SK-N-SH (cell line): ENCODE measurements at regions not wholly inside any gene's neighbourhood (a gene's known extent, or its start where the extent isn't known, plus 50 kb on each side); places are given as distances from the start of the nearest gene placed in this dataset.

ENCODE experiments used
- CTCF ChIA-PET: fragments of 300-600, 350-600 bp; formaldehyde crosslinking; extraction: SDS; loops from one replicate; lab custom pipeline; 2021; lab: Yijun Ruan, JAX
- POLR2A ChIA-PET: fragments of 350-600 bp; sonication (Branson Sonifier 250); formaldehyde crosslinking; extraction: SDS; loops from one replicate; lab custom pipeline; 2020; ENCODE audit warnings: antibody characterized with exemption, inconsistent platforms; lab: Yijun Ruan, JAX
- DNase-seq: peaks from one replicate; pipeline ENCODE4 v3.0.0; 2012
- H2AFZ ChIP-seq: fragments of 200-600 bp; sonication (generic); 2 replicates; pipeline ENCODE4 v1.8.1; 2016; ENCODE audit warnings: antibody characterized with exemption, mild to moderate bottlenecking, low read depth
- H3F3A ChIP-seq: fragments of 200-600 bp; sonication (generic); replicated peaks from 2 replicates; pipeline ENCODE3; 2016; ENCODE audit warnings: antibody characterized with exemption, mild to moderate bottlenecking; ENCODE audit not compliant: insufficient read depth
- H3K27ac ChIP-seq, 2 experiments: fragments of 200-500 bp in 1 of 2; fragments of 200-600 bp in 1 of 2; sonication (Bioruptor generic) in 1 of 2; sonication (generic), shearing (Covaris generic) in 1 of 2; 2 replicates each; pipeline versions ENCODE4 v1.5.1 to v1.6.1; 2014 to 2016; ENCODE audit warnings: low read depth in 2 of 2, inconsistent platforms in 1 of 2, low read length in 1 of 2, mild to moderate bottlenecking in 1 of 2, mixed read lengths in 1 of 2
- H3K27me3 ChIP-seq: fragments of 200-600 bp; sonication (generic), shearing (Covaris generic); 2 replicates; pipeline ENCODE4 v1.6.1; 2016; ENCODE audit warnings: mixed run types; ENCODE audit not compliant: insufficient read depth
- H3K36me3 ChIP-seq, 2 experiments: fragments of 200-500 bp in 1 of 2; fragments of 200-600 bp in 1 of 2; sonication (Bioruptor generic) in 1 of 2; sonication (generic) in 1 of 2; replicated peaks in 1 of 2; 2 replicates each; pipeline versions ENCODE3 to v1.5.1; 2014 to 2016; ENCODE audit warnings: low read length in 1 of 2, mild to moderate bottlenecking in 1 of 2; ENCODE audit not compliant: insufficient read depth in 2 of 2, control insufficient read depth in 1 of 2
- H3K4me1 ChIP-seq, 2 experiments: fragments of 200-500 bp in 1 of 2; fragments of 200-600 bp in 1 of 2; sonication (Bioruptor generic) in 1 of 2; sonication (generic), shearing (Covaris generic) in 1 of 2; 2 replicates each; pipeline versions ENCODE4 v1.5.1 to v1.6.1; 2014 to 2016; ENCODE audit warnings: low read depth in 1 of 2, low read length in 1 of 2, mixed run types in 1 of 2; ENCODE audit not compliant: insufficient read depth in 2 of 2, control insufficient read depth in 1 of 2
- H3K4me2 ChIP-seq: fragments of 200-600 bp; sonication (generic), shearing (Covaris generic); 2 replicates; pipeline ENCODE4 v1.6.1; 2017; ENCODE audit warnings: mixed run types
- H3K4me3 ChIP-seq, 2 experiments: fragments of 200-500 bp in 1 of 2; fragments of 200-600 bp in 1 of 2; sonication (Bioruptor generic) in 1 of 2; sonication (generic), shearing (Covaris generic) in 1 of 2; 2 replicates each; pipeline versions ENCODE4 v1.5.1 to v1.8.1; 2014 to 2016; ENCODE audit warnings: low read depth in 2 of 2, inconsistent platforms in 1 of 2, low read length in 1 of 2, mild to moderate bottlenecking in 1 of 2, mixed read lengths in 1 of 2, moderate library complexity in 1 of 2
- H3K79me2 ChIP-seq: fragments of 200-600 bp; sonication (generic); 2 replicates; pipeline ENCODE4 v1.8.1; 2017; ENCODE audit warnings: mild to moderate bottlenecking; ENCODE audit not compliant: insufficient read depth
- H3K9ac ChIP-seq: fragments of 200-600 bp; sonication (generic); 2 replicates; pipeline ENCODE4 v1.6.1; 2017; ENCODE audit warnings: mixed run types
- H3K9me2 ChIP-seq: fragments of 200-600 bp; sonication (generic); 2 replicates; pipeline ENCODE4 v1.6.1; 2017; ENCODE audit warnings: mixed run types
- H3K9me3 ChIP-seq: fragments of 200-600 bp; sonication (generic); 2 replicates; pipeline ENCODE4 v1.6.1; 2017; ENCODE audit warnings: mixed run types, mild to moderate bottlenecking, moderate library complexity
- H4K20me1 ChIP-seq: fragments of 200-600 bp; sonication (generic); 2 replicates; pipeline ENCODE4 v1.6.1; 2017; ENCODE audit warnings: mild to moderate bottlenecking, mixed run types; ENCODE audit not compliant: insufficient read depth
- EP300 ChIP-seq, 2 experiments: IDR thresholded peaks; 2 replicates each; pipeline versions ENCODE4 v1.4.0 to v1.6.1; 2012; ENCODE audit warnings: borderline replicate concordance in 1 of 2, low read depth in 1 of 2, low read length in 1 of 2
- GATA2 ChIP-seq: sonication (generic); formaldehyde crosslinking; IDR thresholded peaks from 2 replicates; pipeline ENCODE4 v1.5.0; 2020; ENCODE audit warnings: mild to moderate bottlenecking, missing genetic modification reagents
- JUND ChIP-seq: IDR thresholded peaks from 2 replicates; pipeline ENCODE4 v1.4.0; 2012
- RAD21 ChIP-seq: IDR thresholded peaks from 2 replicates; pipeline ENCODE4 v1.6.1; 2012; ENCODE audit warnings: mild to moderate bottlenecking, low read length
- RCOR1 ChIP-seq: fragments of 150-350 bp; IDR thresholded peaks from 2 replicates; pipeline ENCODE4 v1.6.1; 2017; ENCODE audit warnings: antibody characterized with exemption, low read length
- TF ChIP-seq, protein P1 (sequence below): IDR thresholded peaks from 2 replicates; pipeline ENCODE4 v1.6.1; 2012; ENCODE audit warnings: mild to moderate bottlenecking, low read depth, low read length, moderate library complexity
- TF ChIP-seq, protein P2 (sequence below): IDR thresholded peaks from 2 replicates; pipeline ENCODE4 v1.4.0; 2012; ENCODE audit warnings: low read depth, borderline replicate concordance
- TF ChIP-seq, protein P3 (sequence below): IDR thresholded peaks from 2 replicates; pipeline ENCODE4; 2012
- TF ChIP-seq, protein P4 (sequence below): fragments of 200-600 bp; sonication (generic); IDR thresholded peaks from 2 replicates; pipeline ENCODE4 v1.6.1; 2017; ENCODE audit warnings: antibody characterized with exemption, mild to moderate bottlenecking, moderate library complexity

DNA sequence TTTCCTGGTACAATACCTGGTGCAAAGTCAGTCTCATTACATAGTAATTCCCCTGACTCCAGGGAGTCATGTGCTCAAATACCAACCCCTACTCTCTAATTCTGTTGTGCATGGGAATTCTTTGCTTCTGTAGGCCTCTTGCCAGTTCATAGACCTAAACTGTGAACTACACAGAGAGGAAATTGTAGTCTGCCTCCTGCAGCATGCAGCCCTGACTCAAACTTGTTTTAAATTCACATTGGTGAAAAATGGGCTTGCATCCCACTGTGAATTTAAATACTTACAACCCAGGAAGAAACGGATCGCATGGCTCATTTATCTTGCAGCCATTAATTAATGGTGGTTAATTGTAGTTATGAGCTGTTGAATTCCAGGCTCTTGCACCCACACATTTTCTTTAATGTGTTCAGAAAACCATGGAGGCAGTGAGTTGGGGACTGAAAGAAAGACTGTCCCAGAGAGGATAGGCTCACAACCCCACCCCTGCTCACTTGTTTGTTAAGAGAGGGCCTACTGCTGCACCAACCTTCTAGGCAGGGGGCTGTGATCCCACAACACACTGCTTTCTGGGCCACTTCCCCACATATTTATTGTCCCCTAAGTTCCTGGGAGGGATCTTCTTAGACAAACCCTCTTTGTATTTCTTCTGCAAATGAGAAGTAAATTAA is 579.1 kb downstream of the DHX35 start (continued):
- TF ChIP-seq, protein P1, sequence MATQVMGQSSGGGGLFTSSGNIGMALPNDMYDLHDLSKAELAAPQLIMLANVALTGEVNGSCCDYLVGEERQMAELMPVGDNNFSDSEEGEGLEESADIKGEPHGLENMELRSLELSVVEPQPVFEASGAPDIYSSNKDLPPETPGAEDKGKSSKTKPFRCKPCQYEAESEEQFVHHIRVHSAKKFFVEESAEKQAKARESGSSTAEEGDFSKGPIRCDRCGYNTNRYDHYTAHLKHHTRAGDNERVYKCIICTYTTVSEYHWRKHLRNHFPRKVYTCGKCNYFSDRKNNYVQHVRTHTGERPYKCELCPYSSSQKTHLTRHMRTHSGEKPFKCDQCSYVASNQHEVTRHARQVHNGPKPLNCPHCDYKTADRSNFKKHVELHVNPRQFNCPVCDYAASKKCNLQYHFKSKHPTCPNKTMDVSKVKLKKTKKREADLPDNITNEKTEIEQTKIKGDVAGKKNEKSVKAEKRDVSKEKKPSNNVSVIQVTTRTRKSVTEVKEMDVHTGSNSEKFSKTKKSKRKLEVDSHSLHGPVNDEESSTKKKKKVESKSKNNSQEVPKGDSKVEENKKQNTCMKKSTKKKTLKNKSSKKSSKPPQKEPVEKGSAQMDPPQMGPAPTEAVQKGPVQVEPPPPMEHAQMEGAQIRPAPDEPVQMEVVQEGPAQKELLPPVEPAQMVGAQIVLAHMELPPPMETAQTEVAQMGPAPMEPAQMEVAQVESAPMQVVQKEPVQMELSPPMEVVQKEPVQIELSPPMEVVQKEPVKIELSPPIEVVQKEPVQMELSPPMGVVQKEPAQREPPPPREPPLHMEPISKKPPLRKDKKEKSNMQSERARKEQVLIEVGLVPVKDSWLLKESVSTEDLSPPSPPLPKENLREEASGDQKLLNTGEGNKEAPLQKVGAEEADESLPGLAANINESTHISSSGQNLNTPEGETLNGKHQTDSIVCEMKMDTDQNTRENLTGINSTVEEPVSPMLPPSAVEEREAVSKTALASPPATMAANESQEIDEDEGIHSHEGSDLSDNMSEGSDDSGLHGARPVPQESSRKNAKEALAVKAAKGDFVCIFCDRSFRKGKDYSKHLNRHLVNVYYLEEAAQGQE: no peak
- no peak for TF ChIP-seq RAD21
- TF ChIP-seq, protein P2, sequence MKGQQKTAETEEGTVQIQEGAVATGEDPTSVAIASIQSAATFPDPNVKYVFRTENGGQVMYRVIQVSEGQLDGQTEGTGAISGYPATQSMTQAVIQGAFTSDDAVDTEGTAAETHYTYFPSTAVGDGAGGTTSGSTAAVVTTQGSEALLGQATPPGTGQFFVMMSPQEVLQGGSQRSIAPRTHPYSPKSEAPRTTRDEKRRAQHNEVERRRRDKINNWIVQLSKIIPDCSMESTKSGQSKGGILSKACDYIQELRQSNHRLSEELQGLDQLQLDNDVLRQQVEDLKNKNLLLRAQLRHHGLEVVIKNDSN: no peak

DNA sequence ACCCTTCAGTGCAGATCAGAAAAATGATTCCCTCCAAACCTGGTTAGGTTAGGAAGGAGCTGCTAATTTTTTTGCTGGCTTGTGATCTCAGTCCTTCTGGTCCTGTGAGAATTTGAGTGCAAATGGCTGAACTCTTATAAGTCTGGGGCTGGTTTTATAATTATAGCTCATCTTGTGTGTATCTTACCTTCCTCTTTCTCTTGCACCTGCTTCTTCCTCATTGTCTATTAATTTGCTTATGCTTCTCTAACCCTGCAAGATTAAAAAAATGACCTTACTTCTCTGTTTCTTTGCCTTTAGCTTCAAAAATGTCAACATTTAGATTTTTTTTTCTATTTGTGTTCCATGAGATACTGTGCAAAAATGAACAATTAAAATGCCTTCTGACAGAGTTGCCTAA is 576.2 kb downstream of the DHX35 start:
- ChIA-PET POLR2A (no interaction called here), CTCF (interaction anchor here (0.6 to 0.9 kb wide), 2 partner anchors 224 to 426 kb away, joined by 3 read pairs; no protein-coding TSS in a partner anchor)
- Histone ChIP-seq H3K27me3 (no peaks in the 10 kb centered on the region), H3K27ac (no peak overlapping the region), H2AFZ (no peak overlapping the region), H3F3A (no peaks in the 10 kb centered on the region), H3K36me3 (no peaks in the 10 kb centered on the region), H4K20me1 (no peaks in the 10 kb centered on the region), H3K9me3 (no peaks in the 10 kb centered on the region), H3K4me3 (no peak overlapping the region), H3K9me2 (no peaks in the 10 kb centered on the region), H3K4me1 (no peaks in the 10 kb centered on the region), H3K9ac (no peak overlapping the region), H3K4me2 (no peak overlapping the region), H3K79me2 (no peaks in the 10 kb centered on the region)
- TF ChIP-seq, protein P3, sequence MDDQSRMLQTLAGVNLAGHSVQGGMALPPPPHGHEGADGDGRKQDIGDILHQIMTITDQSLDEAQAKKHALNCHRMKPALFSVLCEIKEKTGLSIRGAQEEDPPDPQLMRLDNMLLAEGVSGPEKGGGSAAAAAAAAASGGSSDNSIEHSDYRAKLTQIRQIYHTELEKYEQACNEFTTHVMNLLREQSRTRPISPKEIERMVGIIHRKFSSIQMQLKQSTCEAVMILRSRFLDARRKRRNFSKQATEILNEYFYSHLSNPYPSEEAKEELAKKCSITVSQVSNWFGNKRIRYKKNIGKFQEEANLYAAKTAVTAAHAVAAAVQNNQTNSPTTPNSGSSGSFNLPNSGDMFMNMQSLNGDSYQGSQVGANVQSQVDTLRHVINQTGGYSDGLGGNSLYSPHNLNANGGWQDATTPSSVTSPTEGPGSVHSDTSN: no peak
- no peak for TF ChIP-seq JUND
- TF ChIP-seq, protein P4, sequence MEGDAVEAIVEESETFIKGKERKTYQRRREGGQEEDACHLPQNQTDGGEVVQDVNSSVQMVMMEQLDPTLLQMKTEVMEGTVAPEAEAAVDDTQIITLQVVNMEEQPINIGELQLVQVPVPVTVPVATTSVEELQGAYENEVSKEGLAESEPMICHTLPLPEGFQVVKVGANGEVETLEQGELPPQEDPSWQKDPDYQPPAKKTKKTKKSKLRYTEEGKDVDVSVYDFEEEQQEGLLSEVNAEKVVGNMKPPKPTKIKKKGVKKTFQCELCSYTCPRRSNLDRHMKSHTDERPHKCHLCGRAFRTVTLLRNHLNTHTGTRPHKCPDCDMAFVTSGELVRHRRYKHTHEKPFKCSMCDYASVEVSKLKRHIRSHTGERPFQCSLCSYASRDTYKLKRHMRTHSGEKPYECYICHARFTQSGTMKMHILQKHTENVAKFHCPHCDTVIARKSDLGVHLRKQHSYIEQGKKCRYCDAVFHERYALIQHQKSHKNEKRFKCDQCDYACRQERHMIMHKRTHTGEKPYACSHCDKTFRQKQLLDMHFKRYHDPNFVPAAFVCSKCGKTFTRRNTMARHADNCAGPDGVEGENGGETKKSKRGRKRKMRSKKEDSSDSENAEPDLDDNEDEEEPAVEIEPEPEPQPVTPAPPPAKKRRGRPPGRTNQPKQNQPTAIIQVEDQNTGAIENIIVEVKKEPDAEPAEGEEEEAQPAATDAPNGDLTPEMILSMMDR: no peak
- no peak for TF ChIP-seq EP300 (IDR thresholded peaks at IDR 0.05; ENCODE audit: borderline replicate concordance in 1 of 2, low read depth in 1 of 2, low read length in 1 of 2)
- no peak for TF ChIP-seq RCOR1
- TF ChIP-seq GATA2 (CRISPR knock-in tag): no peak
- no peak for DNase-seq
